Right kidney (tissue), 1 donor: ENCODE measurements at regions not wholly inside any gene's neighbourhood (a gene's known extent, or its start where the extent isn't known, plus 50 kb on each side); places are given as distances from the start of the nearest gene placed in this dataset.

Experiments used
- DNase-seq: peaks from one replicate; pipeline ENCODE4 v3.0.0-alpha.2; 2016

DNA sequence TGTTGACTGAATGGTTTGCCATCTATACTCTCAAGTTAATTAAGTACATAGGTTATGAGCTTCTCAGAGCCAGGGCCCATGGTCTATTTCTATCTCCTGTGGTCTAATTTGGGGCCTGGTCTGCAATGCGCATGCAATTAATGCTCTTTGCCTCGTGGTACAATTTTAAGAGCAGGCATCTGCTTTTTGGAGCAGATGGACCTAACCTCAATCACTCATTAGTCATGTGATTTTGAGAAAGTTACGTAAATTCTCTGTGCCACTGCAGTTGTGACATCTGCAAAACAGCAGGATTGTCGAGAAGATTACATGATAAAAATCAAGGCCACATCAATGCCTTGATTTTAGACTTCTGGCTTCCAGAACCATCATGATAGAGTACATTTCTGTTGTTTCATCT lies 543.7 kb upstream of the ADAMTS9 start:
- DNase-seq: no peak

DNA sequence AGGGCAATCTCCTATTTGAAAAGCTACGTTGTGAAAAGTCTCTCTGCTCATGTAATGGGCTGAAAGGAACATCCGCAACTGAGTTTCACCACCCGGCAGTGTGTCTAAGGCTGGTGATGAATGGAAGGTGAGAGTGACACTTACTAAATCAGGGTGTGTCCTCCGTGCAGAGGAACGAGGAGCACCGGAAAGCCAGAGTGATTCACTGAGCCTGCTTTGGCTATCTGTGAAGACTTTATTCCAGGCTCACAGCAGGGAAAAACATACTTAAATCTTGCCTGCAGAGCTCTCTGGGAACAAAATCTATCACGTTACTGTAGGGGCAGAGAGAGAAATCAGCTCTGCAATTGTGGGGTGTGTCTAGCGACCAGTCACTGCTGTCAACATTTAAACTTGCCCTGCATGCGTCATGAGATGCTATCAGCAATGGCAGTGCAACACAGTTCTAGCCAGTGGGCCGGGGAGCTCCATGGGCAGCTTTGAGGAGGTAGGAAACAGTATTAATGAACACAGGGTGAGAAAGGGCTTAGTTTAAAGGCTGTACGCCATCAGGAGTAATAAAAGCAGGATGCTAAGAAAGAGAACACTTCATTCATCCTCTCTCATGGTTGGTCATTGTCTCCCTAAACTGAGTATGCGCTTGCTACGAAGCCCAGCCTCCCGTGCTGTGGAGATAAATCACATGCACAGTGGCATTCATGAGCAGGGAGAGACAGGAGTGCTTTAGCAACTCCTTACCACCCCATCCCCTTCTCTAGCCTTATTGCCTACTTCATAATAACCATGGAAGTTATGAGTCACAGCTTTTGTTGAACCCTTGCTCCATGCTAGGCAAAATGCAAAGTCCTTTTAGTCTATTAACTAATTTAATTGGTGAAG lies 542.7 kb upstream of the ADAMTS9 start:
- no peak for DNase-seq

DNA sequence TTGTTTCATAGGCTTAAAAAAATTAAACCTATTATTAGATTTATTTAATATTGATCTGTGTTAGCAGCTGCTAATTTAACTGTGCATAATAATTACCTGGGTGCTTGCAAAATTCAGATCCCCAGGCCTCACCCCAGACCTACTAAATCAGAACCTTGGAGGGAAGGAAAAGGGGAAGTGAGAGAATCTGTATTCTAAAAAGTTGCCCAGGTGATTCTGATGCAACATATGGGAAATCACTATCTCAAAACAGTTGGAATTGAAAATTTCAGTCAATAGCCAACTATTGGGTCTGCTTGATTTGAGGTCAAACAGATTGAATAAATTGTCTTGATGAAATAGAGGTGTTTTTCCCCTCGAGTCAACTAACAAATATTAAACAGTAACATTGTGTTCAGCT lies 538.5 kb upstream of the ADAMTS9 start:
- no peak for DNase-seq

DNA sequence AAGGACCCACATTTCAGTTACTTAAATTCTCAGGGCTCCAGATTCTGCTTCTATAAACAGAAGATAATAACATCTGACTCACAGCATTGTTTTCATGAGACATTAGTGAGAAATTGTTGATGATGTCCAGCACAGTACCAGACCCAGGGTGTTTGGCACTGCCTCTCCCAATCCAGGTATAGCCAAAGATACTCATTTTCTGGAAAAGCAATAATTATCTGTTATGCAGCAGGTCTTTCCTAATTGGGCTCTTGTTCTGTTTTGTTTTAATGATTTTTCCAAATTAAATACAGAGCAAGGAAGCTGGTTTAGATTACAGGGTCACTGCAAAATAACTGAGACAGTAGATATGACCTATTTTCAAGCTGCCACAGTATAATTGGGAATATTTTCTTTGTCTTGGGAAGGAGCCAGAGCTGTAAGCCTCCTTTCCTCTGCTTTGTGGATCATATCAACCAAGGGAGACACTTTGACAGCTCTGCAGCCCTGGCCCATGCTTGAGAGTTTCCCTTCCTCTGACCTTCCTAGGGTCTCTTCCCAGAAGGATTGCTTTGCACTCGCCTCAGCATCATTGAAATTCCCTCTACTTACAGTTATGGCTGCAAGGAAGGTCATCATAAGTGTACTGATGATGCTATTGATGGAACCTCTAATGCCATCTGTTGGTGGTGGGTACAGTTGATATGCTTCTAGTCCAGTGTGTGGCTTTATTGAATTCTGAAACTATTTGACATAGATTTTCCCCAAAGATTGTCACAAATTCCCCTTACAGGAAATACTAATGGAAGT lies 522.4 kb upstream of the ADAMTS9 start:
- DNase-seq: no peak

DNA sequence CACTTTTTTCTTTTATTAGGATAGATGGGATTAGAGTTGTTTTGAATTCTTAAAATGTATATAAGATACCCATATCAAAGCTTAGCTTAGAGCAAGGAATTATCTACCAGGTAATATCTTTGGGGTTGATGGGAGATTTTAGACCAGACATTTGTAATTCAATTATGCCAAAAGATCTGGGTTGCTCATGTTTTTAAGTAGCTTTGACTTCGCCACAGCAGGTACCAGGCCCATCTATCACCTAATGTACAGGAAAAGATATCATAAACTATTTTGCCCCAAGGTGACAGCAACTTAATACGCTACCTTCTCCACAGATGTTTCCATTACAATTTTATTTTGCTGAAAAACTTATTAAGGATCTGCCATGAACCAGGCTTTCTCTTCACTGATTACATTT lies 514.6 kb upstream of the ADAMTS9 start:
- no peak for DNase-seq

DNA sequence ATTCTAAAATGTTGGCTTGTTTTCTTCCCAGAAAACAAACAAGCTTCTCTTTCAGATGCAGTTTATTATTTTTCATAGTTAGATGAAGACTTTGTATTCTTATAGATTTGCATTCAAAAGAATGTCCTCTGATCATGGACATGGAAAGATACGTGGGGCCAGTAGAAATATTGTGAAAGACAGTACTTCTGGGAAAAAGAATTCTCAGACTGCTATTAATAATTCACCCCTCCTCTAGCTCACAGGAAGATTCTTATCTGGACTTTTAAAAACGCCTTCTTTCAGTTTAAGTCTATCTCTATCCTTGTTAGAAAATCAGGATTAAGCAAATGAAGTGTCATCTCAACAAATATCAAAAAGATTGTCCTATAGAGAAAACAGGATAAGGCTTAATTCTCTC lies 514.1 kb upstream of the ADAMTS9 start:
- no peak for DNase-seq

DNA sequence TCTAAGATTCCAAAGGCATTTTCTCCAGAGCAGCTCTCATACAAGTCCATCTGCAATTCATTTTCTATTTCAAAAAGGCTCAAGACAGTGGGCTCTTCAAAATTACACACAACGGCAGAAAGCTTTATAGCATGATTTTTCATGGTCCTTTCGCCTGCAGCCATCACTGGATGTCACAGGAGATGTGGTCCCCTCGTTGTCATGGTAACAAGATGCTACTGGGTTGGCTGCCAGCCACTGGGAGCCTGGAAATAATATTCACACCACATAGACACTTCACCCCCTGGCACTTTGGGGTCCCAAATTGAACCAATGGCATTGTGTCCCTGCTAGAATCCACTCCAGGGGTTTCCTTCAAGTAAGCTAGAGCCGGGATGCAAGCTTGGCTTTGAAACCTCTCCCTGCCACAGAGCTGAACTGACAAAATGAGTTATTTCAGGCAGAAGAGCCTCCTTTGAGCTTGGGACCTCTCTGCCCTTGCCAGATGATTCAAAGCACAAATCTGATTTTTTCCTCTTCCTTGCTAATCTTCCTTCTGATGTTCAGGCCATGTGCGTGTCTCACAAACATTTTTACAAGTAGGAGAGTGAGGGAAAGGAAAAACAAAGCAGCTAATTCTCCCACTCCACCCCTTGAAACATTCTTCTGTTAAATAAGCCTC lies 512.6 kb upstream of the ADAMTS9 start:
- DNase-seq: no peak

DNA sequence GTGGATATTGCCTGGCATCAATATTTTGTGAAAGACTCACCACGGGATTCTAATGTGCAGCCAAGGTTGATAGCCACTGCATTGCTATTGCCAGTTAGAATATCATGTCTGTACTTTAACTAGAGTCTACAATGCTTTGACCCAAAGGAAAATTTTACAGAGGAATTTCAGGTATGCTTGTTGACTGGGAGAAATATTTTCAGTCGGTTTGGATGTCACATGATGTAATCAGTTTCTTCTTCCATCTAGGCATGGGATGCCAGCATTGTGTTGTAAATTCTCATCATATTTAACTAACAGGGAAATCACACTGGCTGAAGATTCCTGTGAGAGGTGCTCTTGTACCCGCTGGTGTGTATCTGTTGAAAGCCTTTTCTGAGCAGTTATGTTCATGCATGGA lies 508.9 kb upstream of the ADAMTS9 start:
- DNase-seq: no peak

DNA sequence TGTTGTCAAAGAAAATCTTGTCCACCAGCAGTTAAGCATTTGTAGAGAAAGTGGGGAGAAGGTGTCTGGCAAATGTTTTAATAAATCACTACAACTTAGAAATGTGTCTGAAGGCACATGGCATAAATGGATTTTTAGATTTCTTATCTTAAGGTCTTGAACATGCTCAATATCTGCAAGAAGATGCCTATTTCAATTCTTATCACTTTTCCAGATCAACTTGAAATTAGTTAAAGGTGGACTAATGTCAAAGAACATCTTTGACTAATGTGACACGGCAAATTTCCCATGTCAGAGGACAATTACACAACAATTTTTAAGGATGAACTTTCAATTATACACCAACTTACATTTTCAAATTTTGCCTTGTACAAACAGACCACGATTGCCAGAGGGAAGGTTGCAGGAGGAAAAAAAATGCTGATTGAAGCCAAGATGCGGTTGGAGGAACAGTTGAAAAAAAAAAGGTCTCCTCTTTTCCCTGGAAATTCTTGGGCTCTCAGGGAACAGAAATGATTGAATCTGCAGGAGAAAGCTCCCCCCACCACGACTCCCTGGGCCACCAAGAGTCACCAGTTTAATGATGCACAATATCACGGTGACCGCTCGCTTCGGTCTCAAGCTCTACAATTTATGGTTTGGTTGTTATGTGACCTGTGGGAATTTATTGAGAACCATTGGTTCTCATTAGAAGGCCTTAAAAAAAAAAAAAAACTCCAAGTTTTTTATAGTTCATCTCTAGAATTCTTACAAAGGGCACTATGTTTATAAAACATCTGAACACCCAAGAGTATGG lies 507.6 kb upstream of the ADAMTS9 start:
- DNase-seq: no peak

DNA sequence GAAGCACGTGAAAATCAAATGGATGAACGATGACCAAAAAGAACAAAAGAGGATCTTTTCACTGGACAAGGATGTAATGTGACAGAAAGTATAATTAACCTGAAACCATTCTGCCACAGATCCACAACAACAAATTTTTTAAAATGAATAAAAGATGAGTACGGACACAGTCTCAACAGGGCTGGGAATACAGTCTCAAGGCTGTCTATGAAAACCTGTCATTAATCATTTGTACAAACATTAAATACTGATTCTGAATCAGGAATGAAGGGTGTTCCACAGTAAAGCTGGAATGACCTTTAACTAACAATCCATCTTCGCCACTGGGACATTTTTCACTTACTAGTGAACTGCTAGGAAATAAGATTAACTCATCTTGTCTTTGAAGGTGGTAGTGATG lies 506.9 kb upstream of the ADAMTS9 start:
- DNase-seq: no peak

DNA sequence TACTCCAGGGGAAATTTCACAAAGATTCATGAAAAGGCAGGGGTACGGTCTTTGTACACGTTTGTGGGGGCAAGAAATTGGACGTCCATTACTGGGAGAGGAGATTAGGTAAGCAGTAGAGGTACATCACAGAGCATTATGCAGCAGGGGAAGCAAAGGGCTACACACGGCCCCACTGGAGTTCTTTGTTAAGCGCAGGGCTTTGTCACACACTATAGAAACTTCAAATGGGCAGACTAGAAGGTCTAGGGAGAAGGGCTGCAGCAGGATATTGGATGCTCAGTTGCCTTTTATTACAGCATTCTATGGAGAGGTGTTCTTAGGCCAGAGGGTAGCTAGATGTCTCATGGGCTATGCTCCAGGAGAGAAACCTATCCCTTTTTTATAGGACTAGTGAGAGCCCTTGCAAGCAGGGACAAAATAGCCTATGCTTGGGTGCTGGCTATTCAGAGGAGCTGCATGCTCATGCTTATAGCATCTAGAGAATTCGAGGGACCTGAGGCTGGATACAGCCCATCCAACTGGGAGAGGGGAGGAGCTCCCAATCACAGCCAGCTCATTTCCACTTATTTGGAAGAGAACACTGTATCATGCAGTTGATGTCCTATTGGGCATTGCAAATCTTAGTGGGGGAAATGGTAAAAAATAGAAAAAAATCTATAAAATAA lies 506.4 kb upstream of the ADAMTS9 start:
- DNase-seq: no peak

DNA sequence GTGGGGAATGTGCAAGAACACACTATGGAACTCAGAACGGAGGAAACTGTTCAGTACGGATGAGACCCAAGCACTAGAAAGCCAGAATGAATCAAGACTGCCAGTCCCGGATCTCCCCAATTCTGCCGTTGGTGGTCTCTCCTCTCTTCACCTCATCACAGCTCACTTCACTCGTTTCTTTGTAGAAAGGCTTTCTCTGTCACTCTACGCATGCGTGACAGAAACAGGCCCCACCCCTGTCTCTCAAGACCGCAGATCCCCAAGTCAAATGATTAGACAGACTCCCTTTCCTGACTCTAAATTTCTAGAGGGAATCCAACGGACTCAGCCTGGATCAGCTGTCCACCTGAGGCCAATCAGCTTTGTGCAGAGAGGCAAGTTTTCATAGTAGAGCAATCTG lies 505.7 kb upstream of the ADAMTS9 start:
- no peak for DNase-seq

DNA sequence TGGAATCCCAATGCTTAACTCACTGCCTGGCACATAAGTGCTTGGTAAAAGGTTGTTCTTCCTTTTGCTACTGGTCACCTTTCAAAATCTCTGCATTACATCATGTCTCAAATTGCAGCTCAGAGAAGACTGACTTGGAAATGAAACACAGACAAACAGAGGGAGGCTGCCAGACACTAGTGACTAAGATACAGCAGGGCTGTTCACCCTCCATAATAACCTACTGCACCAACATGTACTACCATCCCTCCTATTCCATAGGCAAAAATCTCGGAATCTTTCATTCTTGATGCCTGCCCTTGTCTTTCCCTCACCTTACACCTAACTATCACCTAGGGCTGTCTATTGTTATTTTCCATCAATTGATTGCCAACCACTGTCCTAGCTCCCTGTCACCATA lies 502.3 kb upstream of the ADAMTS9 start:
- DNase-seq: no peak

DNA sequence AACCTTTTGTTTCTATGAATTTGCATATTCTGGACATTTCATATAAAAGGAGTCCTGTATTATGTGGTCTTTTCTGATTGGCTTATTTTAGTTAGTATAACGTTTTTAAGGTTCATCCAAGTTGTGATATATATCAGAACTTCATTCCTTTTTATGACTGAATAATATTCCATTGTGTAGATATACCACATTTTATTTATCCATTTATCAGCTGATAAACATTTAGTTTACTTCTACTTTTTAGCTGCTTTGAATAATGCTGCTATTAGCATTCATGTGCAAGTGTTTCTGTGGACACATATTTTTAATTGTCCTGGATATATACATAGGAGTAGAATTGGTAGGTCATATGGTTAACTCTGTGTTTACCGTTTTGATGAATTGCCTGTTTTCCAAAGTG lies 498.5 kb upstream of the ADAMTS9 start:
- no peak for DNase-seq

DNA sequence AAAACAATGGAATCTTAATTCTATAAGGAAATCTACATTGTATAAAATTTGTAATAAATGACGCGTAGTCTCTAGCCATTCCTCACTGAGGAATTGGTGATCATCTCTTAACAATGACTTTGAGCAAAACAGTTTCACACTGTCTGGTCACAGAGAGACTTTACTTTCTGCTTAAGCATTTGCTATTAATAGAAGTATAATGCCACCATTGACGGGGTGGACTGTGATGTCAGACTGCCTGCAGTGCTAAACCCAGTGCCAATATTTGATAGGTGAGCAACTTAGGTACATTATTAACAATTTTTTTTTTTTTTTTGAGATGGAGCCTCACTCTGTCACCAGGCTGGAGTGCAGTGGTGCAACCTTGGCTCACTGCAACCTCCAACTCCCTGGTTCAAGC lies 494.9 kb upstream of the ADAMTS9 start:
- DNase-seq: no peak

DNA sequence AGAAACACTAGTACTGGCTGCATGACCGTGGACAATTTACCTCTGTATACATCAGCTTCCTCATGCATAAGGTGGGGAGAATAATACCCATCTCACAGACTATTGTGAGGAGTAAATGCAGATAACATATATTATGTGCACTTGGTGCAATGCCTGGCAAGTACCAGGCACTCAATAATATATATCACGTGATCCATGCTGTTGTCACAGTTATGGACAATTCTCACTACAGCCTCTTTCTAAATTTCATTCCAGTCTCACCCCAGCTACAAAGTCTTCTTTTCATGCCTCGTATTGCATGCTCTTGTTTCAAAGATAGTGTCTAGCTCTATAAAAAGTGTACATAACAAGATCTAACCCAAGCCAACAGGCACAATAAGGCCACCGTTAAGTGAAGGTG lies 494.3 kb upstream of the ADAMTS9 start:
- no peak for DNase-seq

DNA sequence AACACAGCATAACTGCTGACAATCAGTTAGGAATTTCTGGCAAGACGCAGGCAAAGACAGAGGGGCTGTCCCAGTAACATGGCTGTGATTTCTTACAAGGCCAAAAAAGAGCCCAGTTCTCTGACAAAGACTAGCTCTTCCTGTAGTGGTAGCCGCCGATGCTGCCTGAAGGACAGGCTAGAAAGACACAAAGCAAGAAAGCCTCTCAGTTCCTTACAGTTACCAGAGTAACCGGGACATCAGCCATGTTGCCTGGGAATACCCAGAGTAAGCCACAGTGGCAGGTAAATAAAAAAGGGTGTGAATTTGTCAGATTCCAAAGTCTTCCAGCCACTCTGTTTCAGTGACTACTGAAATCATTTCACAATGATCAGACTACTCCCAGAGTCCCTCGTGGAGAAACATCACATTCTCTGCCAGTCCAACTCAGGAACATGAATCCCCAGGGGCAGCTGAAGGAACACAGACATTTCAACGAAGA lies 493.6 kb upstream of the ADAMTS9 start:
- DNase-seq: no peak

DNA sequence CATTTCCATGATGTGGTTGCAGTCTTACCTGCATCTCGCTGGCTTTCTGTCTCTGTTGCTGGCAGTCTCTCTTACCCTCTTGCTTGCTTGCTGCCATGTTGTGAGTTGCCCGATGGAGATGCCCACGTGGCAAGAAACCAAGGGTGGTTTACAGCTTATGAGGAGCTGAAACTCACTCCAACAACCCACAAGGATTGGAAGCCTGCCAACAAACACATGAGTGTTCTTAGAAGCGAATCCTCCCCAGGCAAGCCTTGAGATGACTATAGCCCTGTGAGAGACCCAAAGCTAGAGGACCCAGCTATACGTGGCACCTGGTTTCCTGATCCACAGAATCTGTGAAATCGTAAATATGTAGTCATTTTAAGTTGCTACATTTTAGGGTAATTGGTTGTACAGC lies 490.9 kb upstream of the ADAMTS9 start:
- no peak for DNase-seq

DNA sequence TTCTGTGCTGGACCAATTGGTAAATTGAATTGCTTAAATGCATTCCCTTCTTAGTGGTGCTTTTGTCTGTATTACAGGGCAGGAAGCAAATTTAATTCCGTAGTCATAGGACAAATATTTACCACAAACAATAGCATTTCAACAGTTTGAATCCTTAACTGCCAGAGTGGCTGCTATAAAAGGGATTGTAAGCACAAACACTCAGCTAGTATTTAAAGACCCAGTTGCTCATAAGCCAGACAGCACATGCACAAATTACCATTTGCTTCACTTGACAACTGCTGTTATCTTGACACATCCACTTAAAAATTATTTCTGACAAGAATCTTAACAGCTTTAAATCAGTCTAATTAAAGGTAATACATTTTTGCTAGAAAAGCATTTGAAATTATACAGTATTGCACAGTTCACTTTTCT lies 490.2 kb upstream of the ADAMTS9 start:
- no peak for DNase-seq

DNA sequence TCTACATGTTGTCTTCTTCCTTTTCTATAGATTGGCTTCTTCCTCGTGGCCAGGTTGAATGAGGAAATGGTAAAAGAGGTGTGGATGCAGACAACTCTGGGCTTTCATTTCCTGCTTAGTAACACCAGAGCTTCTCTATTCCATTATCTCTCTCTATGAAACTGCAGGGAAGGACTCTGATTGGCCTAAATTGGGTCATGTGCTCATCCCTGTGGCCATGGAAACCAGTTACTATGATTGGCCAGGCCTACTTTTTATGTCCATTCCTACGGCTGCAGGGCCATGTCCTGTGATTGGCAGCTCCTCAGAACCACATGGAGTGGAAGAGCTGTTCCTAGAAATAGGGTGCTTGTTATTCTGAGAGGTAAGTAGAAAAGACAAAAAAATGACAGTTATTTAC lies 486.9 kb upstream of the ADAMTS9 start:
- no peak for DNase-seq

DNA sequence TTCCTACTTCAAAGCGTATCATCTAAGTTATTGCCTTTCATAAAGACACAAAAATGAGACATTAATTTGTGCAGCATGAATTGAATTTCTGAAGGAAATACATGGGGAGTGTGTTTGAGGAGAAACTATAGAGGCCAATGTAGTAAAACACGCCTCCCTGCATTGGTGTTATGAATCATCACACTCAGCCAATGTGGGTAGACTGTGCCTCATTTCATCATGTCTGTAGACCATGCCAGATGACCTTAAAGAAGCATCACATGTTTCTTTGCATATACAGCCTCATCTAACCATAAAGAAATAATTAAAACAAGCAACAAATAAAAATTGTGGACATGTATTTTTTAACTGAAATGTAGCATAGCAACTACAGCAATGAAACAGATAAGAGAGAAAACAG lies 486.0 kb upstream of the ADAMTS9 start:
- DNase-seq: no peak

DNA sequence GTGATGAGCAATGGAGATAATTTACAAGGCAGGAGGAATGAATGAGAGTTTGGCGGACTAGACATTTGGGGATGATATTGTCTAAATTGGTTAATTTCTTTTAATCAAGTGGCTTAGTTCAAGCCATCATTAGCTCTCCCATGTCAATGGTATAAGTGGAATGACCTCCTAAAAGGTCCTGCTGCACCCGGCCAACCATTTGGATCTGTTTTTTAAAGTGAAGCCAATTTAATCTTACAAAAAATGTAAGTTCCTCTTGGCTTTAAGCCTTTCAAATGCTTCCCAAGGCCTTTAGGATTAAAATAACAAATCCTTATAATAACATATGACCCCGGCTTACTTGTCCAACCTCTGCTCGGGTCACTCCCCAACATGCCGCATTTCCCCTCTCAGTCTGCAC lies 484.4 kb upstream of the ADAMTS9 start:
- no peak for DNase-seq
